GM19238 (cell line): ENCODE measurements at regions not wholly inside any gene's neighbourhood (a gene's known extent, or its start where the extent isn't known, plus 50 kb on each side); places are given as distances from the start of the nearest gene placed in this dataset.

ENCODE experiments used
- DNase-seq: peaks from one replicate; pipeline ENCODE4 v3.0.0; 2011; ENCODE audit warnings: low spot score; ENCODE audit not compliant: insufficient read length

DNA sequence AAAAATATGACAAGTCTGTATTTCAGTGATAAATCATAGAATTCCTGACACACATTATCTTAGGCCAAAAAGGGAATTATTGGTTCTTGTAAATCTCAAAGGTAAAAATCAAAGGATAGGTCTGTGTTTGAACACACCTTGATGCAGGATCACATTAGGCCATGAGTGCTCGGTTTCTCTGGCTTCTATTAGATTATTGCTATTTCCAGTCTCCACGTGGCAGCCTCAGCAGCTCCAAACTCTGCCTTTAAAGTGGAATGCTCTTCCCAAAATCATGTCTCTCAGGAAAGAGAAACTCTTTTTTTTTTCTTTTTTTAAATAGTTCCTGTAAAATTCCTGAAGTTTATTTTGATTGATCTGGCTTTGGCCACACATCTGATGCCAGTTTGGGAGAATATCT, 105.6 kb upstream of the FRMD6 start:
- DNase-seq: no peak

DNA sequence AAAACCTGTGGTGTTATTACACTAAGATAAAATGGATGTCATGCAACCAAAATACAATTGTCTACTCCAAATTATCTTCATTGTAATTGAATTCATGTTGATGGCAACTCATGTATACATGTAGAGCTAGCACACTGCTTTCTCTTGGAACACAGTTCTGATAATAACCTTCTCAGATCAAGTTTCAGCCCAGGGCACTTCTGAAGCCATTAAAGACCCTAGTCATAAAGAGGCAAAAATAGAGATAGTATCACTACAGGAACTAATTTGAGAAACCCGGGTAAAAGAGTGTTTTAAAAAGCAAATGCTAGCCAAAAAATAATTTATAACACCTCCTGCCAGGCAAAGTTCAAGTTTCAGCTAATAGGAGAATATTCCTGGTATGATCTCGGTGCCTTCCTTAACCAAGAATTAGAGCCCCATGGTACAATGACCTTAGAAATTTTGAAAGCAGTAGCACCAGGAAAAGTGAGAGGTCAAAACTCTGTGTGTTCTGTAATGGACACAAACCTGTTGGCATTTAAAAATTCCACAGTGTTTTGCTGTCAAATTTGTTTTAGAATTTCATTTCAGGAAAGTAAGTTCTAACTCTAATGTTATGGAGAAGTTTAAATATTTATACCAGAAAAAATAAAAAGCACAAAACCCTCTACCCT, 105.0 kb upstream of the FRMD6 start:
- no peak for DNase-seq

DNA sequence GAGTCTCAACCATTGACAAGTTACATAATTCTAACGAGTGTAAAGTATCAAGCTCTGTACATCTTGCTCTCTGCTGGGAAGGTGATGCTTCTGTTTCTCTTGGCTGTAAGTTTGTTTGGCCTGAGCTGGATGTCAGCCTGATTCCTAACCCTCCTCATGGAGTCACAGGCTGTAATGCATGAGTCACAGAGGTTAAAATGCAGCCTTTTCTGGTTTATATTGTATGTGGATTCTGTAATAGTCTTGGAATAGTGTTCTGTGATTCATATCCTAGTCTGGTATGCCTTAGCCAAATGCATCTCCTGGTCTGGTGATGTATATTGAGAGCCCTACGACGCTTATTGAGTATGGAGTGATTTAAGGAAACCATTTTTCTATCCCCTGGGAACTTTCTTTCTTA, 104.5 kb upstream of the FRMD6 start:
- DNase-seq: no peak

DNA sequence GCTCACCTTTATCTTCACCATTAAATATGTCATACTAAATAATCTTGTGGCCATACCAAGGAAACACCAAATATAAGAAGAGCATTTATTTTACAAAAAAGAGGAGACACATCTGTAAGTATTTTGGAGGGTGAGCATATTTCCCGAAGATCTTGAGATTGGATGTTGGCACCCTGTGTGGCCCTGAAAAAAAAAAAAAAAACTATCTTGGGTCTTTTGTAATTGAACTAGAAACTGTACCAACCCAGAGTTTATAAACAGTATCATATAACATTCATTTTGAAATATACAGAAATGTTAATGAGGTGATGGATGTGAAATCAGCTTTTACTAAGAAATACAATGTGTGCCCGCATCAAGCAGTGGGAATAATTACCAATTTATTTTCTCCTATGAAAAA, 104.0 kb upstream of the FRMD6 start:
- DNase-seq: no peak

DNA sequence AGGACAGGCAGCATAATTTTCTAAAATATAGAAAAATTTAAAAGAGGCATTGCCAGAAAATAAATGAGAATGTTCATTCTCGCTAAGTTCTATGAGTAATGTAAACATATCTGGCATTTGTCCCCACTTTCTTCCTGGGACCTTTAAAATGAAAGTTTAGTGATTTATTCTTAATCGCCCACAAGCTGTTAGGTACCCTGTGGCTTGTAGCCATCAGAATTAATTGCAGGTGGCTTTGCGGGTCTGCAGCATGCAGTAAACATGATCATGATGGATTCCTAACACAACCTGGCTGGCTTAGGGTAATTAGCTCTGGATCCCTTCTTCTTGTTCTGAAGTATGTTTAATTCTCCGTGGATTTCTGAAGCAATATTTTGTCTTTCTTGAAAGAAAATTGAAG, 103.5 kb upstream of the FRMD6 start:
- no peak for DNase-seq

DNA sequence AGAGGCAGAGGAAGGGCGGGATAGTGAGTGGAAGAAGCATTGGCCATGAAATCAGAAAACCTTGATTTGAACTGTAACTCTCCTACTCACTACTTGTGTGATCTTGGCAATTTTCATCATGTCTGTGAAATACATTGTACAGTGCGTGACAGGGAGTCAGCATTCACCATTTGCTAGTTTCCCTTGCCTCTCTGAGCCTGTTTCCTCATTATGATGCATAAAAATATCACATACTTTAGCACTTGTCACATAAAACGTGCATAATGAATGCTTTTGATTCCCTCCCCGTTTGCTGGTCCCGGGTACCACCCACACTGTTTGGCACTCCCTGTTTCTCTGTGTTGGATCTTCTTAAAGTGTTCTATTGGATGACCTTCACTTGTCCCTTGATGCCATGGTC, 101.1 kb upstream of the FRMD6 start:
- DNase-seq: no peak

DNA sequence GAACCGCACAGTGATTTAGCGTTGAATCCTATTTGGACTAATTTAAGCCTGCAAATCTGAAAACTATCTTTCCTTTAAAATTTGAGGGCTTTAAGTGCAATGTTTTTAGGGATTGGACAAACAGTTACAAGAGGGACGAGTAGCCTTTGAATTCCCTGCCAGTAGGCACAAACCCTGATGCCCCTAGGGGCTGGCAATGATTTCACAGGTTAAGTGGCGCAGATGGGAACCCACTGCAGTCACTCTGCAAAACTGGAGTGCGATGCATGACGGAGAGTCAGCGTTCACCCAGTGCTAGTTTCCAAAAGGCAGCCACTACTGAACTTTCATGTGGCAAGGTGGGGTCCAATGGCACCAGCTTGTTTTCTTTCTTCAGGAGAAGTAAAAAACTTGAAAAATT, 99.4 kb upstream of the FRMD6 start:
- no peak for DNase-seq

DNA sequence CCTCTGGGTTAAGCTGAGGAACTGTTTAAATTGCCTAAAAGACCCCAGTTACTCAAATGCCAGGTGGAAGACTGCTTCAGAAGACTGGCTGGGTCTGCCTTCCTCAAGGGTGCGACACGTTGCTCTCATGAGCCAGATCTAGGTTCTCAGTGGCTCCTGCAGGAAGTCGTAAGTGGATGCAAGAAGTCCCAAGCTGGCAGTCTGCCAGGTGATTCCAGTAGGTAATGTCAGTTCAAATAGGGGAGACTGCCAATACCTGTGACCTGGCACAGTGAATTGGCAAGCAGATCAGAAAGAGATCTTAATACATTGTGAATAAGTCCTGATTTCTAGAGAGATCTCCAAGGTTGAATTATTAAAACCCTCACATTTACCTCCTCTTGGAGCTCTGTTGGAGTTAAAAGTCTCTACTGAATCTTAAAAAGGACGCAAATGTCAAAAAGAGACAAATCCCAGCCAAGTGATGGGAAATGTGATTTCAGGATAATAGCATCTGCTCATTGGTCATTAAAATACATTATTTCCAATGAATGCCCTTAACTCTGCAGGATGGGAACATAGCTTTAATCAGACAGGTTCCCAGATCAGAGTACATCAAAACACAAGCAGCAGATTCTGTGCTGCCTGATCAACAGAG, 98.8 kb upstream of the FRMD6 start:
- no peak for DNase-seq

DNA sequence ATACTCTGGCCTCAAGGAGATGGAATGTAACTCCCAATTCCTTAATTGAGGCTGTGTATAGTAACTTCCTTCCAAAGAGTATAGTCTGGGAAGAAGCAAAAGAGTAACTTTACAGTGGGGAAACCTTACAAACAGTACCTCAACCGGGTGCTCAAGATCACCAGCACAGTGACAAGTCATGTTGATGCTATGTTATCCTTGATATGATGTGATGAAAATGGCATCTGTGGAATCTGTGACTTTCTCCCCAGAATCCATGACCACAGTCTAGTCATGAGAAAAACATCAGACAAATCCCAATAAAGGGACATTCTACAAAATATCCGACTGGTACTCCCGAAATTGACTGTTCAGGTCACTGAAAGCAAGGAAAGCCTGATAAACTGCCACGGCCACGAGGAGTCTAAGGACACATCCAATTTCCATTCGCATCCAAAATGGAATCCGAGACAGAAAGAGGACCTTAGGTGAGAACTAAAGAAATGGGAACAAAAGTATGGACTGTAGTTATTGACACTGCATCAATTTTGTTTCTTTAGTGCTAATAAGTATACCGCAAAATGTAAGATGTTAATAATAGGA, 97.3 kb upstream of the FRMD6 start:
- DNase-seq: no peak

DNA sequence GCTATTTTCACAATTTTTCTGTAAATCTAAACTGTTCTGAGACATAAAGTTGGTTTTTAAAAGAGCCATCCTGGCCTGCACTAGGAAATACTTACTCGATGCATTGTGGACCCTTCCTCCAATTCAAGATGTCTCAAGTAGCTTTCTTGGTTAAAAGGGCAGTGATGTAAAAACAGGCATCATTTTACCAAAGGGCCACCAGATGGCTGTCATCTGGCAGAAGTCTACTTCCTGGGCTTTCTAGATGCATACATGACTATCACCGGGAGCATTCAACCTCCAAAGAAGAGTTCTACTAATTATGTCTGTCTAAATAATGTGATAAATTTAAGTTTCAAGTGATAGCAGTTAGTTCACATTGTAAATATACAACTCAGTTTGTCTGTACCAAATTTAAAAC, 96.8 kb upstream of the FRMD6 start:
- DNase-seq: no peak

DNA sequence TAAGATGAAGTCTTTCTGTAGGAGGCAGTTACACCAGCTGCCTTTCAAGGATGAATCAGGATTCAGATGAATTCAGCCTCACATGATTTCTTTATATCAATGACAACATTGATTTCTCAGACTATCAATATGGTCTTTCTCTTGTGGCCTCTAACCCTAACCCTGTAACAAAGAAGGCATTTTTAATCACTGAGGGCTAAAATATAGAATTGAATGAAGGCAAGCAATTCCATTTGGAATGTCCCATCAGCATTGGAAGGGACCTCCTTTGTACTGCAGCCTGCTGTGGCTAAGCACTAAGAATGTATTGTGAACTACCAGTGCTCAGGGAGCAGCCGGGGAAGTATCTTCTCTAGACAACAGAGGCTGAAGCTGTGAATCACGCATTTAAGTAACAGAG, 90.6 kb upstream of the FRMD6 start:
- DNase-seq: no peak

DNA sequence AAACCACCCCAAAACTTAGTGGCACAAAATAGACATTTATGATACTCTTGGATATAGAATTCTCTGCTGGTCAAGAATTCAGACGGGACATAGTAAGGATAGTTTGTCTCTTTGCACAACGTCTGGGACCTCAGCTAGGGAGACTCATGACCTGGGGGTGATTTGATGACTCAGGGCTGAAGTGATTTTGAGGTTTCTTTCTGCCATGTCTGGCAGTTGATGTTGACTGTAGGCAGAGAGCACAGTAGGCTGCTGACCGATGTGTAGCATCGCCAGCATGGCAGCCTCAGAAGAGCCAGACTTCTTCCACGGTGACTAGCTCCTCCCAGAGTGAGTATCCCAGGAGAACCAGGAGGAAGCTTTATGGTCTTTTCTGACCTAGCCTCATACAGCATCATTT, 88.9 kb upstream of the FRMD6 start:
- DNase-seq: no peak

DNA sequence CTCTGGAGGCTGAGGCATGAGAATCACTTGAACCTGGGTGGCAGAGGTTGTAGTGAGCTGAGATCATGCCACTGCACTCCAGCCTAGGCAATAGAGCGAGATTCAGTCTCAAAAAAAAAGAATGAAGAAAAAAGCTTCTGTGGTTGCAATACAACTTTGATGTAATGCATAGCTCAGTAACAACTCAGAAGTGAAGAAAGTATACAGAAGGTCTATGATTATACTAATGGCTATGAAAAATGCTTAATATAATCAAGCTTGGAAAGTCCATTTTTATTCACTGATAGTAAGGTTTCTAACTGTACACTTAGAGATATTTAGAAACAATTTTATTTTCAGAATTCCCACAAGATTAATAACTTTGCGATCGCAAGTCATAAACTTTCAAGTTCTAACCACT, 88.2 kb upstream of the FRMD6 start:
- DNase-seq: no peak

DNA sequence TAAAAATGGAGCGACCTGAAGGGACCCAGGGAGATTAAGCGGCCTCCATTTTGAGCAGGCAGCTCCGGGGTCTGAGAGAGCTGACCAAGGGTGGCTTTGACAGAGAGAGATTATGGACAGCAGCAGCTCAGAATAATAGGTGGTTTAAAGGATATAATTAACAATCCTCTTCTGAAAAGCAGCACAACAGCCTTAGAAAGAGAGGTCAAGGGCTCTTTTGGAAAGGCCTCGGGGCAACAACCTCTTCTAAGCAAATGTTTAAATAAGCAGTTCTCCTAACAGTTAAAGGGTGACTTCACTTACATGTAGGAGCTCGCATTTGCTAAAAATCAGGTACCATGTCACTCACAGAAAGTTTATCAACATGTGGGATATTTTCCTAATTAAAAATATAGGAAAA, 87.2 kb upstream of the FRMD6 start:
- DNase-seq: no peak

DNA sequence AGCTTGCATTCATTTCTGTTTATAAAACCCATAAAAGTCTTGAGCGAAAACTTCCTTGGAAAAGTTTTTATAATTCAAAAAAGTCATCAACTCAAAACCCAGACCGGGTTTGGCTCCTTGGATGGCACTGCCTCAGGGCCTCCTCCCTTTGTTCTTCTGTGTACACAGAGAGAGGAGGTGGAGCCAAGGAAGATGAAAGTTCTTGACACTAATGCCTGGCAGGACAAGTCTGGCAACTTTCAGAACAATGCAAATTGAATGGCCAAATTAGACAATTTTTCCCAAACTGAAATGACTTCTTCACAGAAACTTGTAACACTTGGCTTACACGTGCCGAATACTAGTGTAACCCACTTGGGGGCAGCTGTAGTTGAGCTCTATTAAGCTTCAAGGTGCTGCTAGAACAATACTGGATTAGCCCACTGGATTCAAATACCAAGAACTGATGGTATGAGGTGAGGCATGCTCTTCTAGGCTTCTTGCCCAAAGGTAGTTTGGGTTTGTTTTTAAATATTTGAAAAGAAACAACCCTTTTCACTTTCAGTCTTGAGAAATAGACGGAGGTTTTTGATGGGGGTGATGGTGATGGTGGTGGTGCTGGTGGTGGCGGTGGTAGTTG, 86.6 kb upstream of the FRMD6 start:
- DNase-seq: no peak

DNA sequence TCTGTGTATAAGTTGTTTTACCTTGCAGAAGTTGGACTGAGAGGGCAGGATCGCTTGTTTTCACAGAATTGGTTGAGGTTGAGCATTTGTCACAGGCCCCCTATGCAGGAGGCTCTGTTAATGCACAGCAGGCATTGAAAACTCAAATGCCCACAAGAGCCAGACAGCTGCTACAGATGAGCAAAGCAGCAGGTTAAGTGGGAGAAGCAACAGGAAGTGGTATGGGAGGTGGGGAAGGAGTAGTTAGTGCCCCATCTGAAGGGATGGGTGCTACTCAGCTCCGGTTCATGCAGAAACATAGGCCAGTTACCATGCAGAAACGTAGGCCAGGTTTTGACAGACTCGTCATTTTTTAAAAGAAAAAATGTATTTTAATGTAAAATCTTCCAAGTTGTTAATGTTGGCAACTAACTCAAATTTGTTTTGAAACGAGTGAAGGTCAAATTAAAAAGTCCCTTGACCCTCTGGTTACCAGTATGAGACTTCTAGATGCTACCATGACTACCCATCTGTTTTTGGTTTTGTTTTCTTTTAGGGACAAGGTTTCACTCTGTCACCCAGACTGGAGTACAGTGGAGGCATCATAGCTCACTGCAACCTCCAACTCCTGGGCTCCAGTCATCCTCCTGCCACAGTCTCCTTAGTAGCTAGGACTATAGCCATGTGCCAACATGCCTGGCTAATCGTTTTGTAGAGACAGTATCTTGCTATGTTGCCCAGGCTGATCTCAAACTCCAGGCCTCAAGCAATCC, 84.7 kb upstream of the FRMD6 start:
- no peak for DNase-seq

DNA sequence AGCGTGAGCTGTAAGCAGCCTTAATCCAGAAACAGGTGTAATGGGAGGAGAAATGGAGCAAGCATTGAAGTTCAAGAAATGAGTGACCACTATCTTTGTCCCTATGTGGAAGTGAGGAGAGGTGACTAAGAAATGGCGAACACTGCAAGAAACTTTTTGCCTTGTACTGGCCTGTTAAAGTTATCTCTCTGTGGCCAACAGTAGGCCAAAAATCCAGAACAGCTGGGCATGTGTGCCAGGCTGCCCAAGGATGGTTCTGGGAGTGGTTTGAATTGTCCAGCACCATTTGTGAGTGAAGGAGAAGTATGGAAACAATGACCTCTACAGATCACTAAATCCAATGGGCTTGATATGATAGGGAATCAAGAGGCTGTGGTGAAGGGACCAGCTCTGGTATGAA, 83.3 kb upstream of the FRMD6 start:
- no peak for DNase-seq

DNA sequence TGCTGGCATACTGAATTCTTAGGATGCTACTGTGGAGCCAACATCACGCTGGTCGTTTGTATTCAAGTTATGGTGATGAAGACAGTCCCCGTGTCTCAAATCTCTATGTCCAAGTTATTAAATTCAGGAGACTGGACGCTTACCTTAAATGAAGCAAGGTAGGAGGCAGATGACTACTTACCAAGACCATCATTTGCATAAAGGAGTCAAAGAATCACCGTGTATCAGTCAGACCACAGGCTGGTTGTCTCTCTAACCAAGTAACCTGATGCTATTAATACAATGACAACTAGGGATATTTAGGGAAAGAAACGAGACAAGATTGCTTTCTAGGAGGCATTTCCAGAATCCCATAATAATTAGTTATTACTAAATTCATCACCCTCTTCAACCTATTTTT, 78.1 kb upstream of the FRMD6 start:
- no peak for DNase-seq

DNA sequence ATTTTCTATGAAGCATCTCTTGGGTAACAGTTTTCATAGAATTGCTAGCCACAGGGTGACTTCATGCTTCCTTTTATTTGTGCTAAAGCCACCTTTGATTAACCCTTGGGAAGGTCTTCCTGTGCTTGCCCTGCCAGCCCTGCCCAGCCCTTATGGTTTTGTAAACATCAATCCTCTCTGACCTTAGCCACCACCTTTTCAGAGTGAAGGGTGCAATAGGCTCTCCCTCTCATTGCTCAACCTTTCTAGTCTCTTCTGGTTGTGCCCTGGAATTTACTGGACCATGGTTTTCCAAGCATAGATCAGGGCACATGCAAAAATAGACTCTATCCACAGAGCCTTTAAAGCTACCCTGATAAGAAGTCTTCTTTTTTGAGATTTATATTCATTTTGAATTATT, 77.7 kb upstream of the FRMD6 start:
- DNase-seq: no peak

DNA sequence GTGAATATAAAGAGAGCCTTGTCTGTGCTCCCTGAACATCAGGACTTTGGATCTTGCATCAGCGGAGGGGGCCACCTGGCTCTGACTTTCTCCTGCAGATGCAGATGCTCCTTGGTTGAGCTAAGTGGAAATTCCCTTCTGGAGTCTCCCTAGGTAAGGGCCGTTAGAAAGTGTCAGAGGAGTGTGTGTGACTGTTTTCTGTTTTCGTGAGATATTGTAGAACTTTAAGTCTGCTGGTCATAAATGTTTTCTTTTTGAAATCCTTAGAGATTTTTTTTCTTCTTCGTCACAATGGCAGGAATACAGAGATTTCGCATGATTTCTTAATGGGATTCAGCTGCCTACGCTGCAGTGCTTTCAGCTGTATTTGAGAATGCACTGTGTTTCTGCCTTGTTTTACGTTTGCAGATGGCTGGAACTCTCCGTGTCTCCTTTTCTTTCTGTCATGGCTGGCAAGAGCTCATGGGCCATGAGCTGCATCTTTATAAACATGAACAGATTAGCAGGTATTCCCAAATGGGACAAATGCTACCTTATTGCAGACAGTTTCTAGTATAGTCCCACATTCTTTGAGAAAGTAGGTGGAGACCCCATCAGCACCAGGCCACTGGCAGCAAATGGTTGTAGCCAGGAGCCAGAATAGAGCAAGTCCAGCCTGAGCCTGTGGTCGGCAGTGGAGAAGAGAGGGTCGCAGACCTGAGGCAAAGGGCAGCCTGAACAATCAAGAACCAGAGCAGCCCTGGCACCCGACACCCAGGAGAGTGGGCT, 76.2 kb upstream of the FRMD6 start:
- DNase-seq: no peak

DNA sequence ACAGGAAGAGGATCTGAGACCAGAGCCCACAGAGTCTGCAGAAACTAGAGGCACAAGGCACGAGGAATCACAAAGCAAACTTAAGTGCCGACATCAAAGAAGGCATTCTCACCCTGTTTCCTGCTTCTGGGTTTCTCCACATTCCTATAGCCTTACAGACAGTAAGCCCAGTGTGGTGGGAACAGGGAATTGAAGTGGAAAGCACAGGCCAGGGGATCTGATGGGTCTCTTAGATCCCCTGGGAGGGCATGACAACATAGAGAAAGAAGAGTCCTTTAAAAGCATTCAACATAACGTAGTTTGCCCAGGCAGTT, 75.6 kb upstream of the FRMD6 start:
- DNase-seq: no peak

DNA sequence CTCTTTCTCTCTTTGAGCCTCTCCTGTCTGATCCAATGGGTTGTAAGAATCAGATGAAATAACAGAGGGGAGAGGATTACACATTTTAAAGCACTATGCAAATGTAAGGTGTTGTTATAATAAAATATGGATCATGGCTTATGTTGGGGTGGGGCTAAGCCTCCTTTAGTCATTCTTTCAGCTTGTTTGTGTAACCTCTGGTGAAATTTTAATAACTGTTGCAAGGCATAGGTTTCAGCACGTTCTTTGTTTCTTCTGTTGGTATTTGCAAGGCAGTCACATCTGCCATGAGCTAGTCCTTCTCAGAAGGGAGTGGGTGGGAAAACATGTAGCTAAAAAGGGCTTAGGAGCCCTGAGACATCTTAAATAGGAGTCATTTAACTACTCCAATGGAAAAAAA, 74.8 kb upstream of the FRMD6 start:
- no peak for DNase-seq
